ENCODE measurements at regions not wholly inside any gene's neighbourhood (a gene's known extent, or its start where the extent isn't known, plus 50 kb on each side); places are given as distances from the start of the nearest gene placed in this dataset.

GRCh38 chr12:67773896-67774295 is 125.4 kb downstream of the DYRK2 start:
- peaks cover 12 to 22% of the 10 kb centered on the region in 2 experiments for H3K4me1 ChIP-seq (ENCODE audit: control insufficient read depth in 1 of 2, insufficient read depth in 2 of 2, low read depth in 1 of 2, low read length in 1 of 2)
- H3K9ac ChIP-seq: 0 out of 2 replicates have a peak overlapping the region, but pooled peaks have one; percentile 12
- peak overlapping the region; percentile 74 for H2AFZ ChIP-seq (ENCODE audit: low read depth)
- H3K79me2 ChIP-seq (ENCODE audit: insufficient read depth): no peaks in the 10 kb centered on the region
- no peaks in the 10 kb centered on the region for H4K20me1 ChIP-seq (ENCODE audit: insufficient read depth)
- H3K4me2 ChIP-seq: no peak overlapping the region
- ChIA-PET CTCF (interaction anchor here (0.9 kb wide), 1 partner anchor 13 kb away, joined by 3 read pairs; no protein-coding TSS in a partner anchor), POLR2A (no interaction called here)
- no peaks in the 10 kb centered on the region for H3K36me3 ChIP-seq (replicated peaks in 1 of 2; ENCODE audit: control insufficient read depth in 1 of 2, insufficient read depth in 2 of 2, low read length in 1 of 2)
- peaks cover 12% of the 10 kb centered on the region for H3F3A ChIP-seq (replicated peaks; ENCODE audit: insufficient read depth)
- H3K27me3 ChIP-seq (ENCODE audit: insufficient read depth): no peaks in the 10 kb centered on the region
- no peaks in the 10 kb centered on the region for H3K9me2 ChIP-seq
- H3K4me3 ChIP-seq (ENCODE audit: low read depth in 2 of 2, low read length in 1 of 2): no peak overlapping the region
- TF ChIP-seq NRF1 (IDR thresholded peaks at IDR 0.05; ENCODE audit: low read depth, low read length): no peak
- TF ChIP-seq REST (IDR thresholded peaks at IDR 0.05; ENCODE audit: low read depth, low read length): no peak
- TF ChIP-seq USF1 (IDR thresholded peaks at IDR 0.05; ENCODE audit: borderline replicate concordance, low read depth): no peak
- TF ChIP-seq POLR2AphosphoS5 (IDR thresholded peaks at IDR 0.05; ENCODE audit: low read depth, low read length): no peak
- TF ChIP-seq MXI1 (IDR thresholded peaks at IDR 0.05; ENCODE audit: low read depth, low read length): no peak
- TF ChIP-seq ELF1 (IDR thresholded peaks at IDR 0.05): no peak
- TF ChIP-seq PBX3 (IDR thresholded peaks at IDR 0.05): no peak
- no peak for TF ChIP-seq GATA2 (CRISPR knock-in tag; IDR thresholded peaks at IDR 0.05)
- no peak for TF ChIP-seq ZBTB33 (IDR thresholded peaks at IDR 0.05; ENCODE audit: borderline replicate concordance, low read depth)
- TF ChIP-seq FOXJ3 (CRISPR knock-in tag; IDR thresholded peaks at IDR 0.05): no peak
- no peak for TF ChIP-seq YY1 (IDR thresholded peaks at IDR 0.05; ENCODE audit: low read depth)
- TF ChIP-seq TCF12 (IDR thresholded peaks at IDR 0.05): no peak
- TF ChIP-seq SMC3 (IDR thresholded peaks at IDR 0.05; ENCODE audit: low read depth, low read length): no peak
- TF ChIP-seq EP300 (IDR thresholded peaks at IDR 0.05; ENCODE audit: borderline replicate concordance in 1 of 2, low read depth in 1 of 2, low read length in 1 of 2): no peak
- TF ChIP-seq CHD2 (IDR thresholded peaks at IDR 0.05; ENCODE audit: low read length, partially characterized antibody): no peak
- TF ChIP-seq EZH2phosphoT487 (IDR thresholded peaks at IDR 0.05; ENCODE audit: borderline replicate concordance, low read depth): no peak
- TF ChIP-seq RFX5 (IDR thresholded peaks at IDR 0.05; ENCODE audit: low read length): no peak
- TF ChIP-seq SIN3A (IDR thresholded peaks at IDR 0.05; ENCODE audit: borderline replicate concordance, low read depth, low read length): no peak
- H3K9me3 ChIP-seq: no peaks in the 10 kb centered on the region
- 77% methylated on average over 2 of the region's 2 CpGs for WGBS (ENCODE audit: low lambda C conversion rate)
- H3K27ac ChIP-seq (ENCODE audit: low read depth in 2 of 2, low read length in 1 of 2): peak overlapping the region in 1 of 2 experiments; percentile 56; a peak in 2 of 4 replicates
- no peak for DNase-seq

Measured in SK-N-SH (cell line).